ENCODE measurements at regions not wholly inside any gene's neighbourhood (a gene's known extent, or its start where the extent isn't known, plus 50 kb on each side); places are given as distances from the start of the nearest gene placed in this dataset.
A peak's percentile ranks its signal among the peaks of the same experiment; 100 is the strongest.

GRCh38 chr2:121897335-121897970 lies 142.0 kb downstream of the TSN start:
- peak; percentile 25 for DNase-seq (ENCODE audit: low read depth, low spot score)

- DNase-seq (ENCODE audit: low read depth, low spot score) = peak; percentile 5
Observed at GRCh38 chr2:121898483-121898882, 143.0 kb downstream of the TSN start.

GRCh38 chr2:121900391-121900790 lies 144.9 kb downstream of the TSN start:
- no peak for DNase-seq (ENCODE audit: low read depth, low spot score)

GRCh38 chr2:121902171-121902591 lies 146.7 kb downstream of the TSN start:
- no peak for DNase-seq (ENCODE audit: low read depth, low spot score)

GRCh38 chr2:121902616-121903015 lies 147.2 kb downstream of the TSN start:
- no peak for DNase-seq (ENCODE audit: low read depth, low spot score)

GRCh38 chr2:121903037-121903689 lies 147.7 kb downstream of the TSN start:
- no peak for DNase-seq (ENCODE audit: low read depth, low spot score)

- no peak for DNase-seq (ENCODE audit: low read depth, low spot score)
Observed at GRCh38 chr2:121904656-121905055, 149.2 kb downstream of the TSN start.

GRCh38 chr2:121905201-121905600 lies 149.8 kb downstream of the TSN start:
- no peak for DNase-seq (ENCODE audit: low read depth, low spot score)

GRCh38 chr2:121906170-121906569 lies 150.7 kb downstream of the TSN start:
- DNase-seq (ENCODE audit: low read depth, low spot score) = no peak

GRCh38 chr2:121907928-121908327 lies 152.5 kb downstream of the TSN start:
- no peak for DNase-seq (ENCODE audit: low read depth, low spot score)

GRCh38 chr2:121910139-121910538 lies 154.7 kb downstream of the TSN start:
- DNase-seq (ENCODE audit: low read depth, low spot score) = no peak

GRCh38 chr2:121911036-121911435 lies 155.6 kb downstream of the TSN start:
- no peak for DNase-seq (ENCODE audit: low read depth, low spot score)

- DNase-seq (ENCODE audit: low read depth, low spot score) = no peak
Observed at GRCh38 chr2:121917143-121917542, 161.7 kb downstream of the TSN start.

GRCh38 chr2:121918231-121918630 lies 162.8 kb downstream of the TSN start:
- no peak for DNase-seq (ENCODE audit: low read depth, low spot score)

- no peak for DNase-seq (ENCODE audit: low read depth, low spot score)
Observed at GRCh38 chr2:121919803-121920202, 164.4 kb downstream of the TSN start.

- no peak for DNase-seq (ENCODE audit: low read depth, low spot score)
Observed at GRCh38 chr2:121925466-121925865, 170.0 kb downstream of the TSN start.

- no peak for DNase-seq (ENCODE audit: low read depth, low spot score)
Observed at GRCh38 chr2:121943285-121943684, 187.8 kb downstream of the TSN start.

- peak; percentile 46 for DNase-seq (ENCODE audit: low read depth, low spot score)
Observed at GRCh38 chr2:121944072-121944831, 188.8 kb downstream of the TSN start.

- no peak for DNase-seq (ENCODE audit: low read depth, low spot score)
Observed at GRCh38 chr2:121947674-121948073, 192.2 kb downstream of the TSN start.

GRCh38 chr2:121949271-121949670 lies 193.8 kb downstream of the TSN start:
- DNase-seq (ENCODE audit: low read depth, low spot score) = no peak

GRCh38 chr2:121955426-121955825 lies 200.0 kb downstream of the TSN start:
- DNase-seq (ENCODE audit: low read depth, low spot score) = no peak

- DNase-seq (ENCODE audit: low read depth, low spot score) = no peak
Observed at GRCh38 chr2:121955872-121956271, 200.4 kb downstream of the TSN start.

GRCh38 chr2:121960251-121960650 lies 204.8 kb downstream of the TSN start:
- no peak for DNase-seq (ENCODE audit: low read depth, low spot score)

Measured in astrocyte of the hippocampus (primary cell).